ENCODE measurements at regions not wholly inside any gene's neighbourhood (a gene's known extent, or its start where the extent isn't known, plus 50 kb on each side); places are given as distances from the start of the nearest gene placed in this dataset.

- DNase-seq (ENCODE audit: extremely low spot score) = no peak
- 57% methylated on average over 3 of the region's 3 CpGs for WGBS
- TF ChIP-seq CTCF (IDR thresholded peaks at IDR 0.05) (no peak), EP300 (IDR thresholded peaks at IDR 0.05) (peak; percentile 30), POLR2AphosphoS5 (IDR thresholded peaks at IDR 0.05) (peak; percentile 29 to 67)
- no peaks in the 10 kb centered on the region for H3K36me3 ChIP-seq
- peaks cover 0 to 14% (median 2%) of the 10 kb centered on the region in 4 donors for H3K4me1 ChIP-seq
- intact Hi-C loops (cut with DNase I) = no loop called here
- H3K27me3 ChIP-seq = no peaks in the 10 kb centered on the region
- H3K4me3 ChIP-seq = no peak overlapping the region
- H3K27ac ChIP-seq (replicated peaks in 1 of 4) = peak overlapping the region in 1 of 4 donors; percentile 14
- no peaks in the 10 kb centered on the region for H3K9me3 ChIP-seq
Observed at GRCh38 chr3:95923496-95924210, 890.7 kb upstream of the EPHA6 start.

- H3K36me3 ChIP-seq = no peaks in the 10 kb centered on the region
- intact Hi-C loops (cut with DNase I) = no loop called here
Observed at GRCh38 chr3:95926904-95927501, 887.4 kb upstream of the EPHA6 start.

GRCh38 chr3:95934181-95934580 lies 880.2 kb upstream of the EPHA6 start:
- H3K9me3 ChIP-seq = no peaks in the 10 kb centered on the region
- WGBS = 82% methylated on average over 1 of the region's 1 CpG

More at GRCh38 chr3:95926904-95927501, 887.4 kb upstream of the EPHA6 start:
- 77% methylated on average over 9 of the region's 9 CpGs for WGBS
- TF ChIP-seq EP300 (IDR thresholded peaks at IDR 0.05) = no peak
- TF ChIP-seq POLR2AphosphoS5 (IDR thresholded peaks at IDR 0.05) = no peak
- TF ChIP-seq CTCF (IDR thresholded peaks at IDR 0.05) = no peak
- no peak for TF ChIP-seq POLR2A (IDR thresholded peaks at IDR 0.05; ENCODE audit: low read depth)
- Histone ChIP-seq H3K27me3 (no peaks in the 10 kb centered on the region), H3K4me3 (no peak overlapping the region), H3K9me3 (no peaks in the 10 kb centered on the region), H3K27ac (replicated peaks in 1 of 4) (no peak overlapping the region), H3K4me1 (peaks cover 0 to 20% (median 2%) of the 10 kb centered on the region in 4 donors)
- no peak for DNase-seq (ENCODE audit: extremely low spot score)

GRCh38 chr3:95939235-95939809 lies 875.1 kb upstream of the EPHA6 start:
- TF ChIP-seq EP300 (IDR thresholded peaks at IDR 0.05) = no peak
- no peak for TF ChIP-seq CTCF (IDR thresholded peaks at IDR 0.05)
- no peak for TF ChIP-seq POLR2AphosphoS5 (IDR thresholded peaks at IDR 0.05)
- no peak for TF ChIP-seq POLR2A (IDR thresholded peaks at IDR 0.05; ENCODE audit: low read depth)
- no peaks in the 10 kb centered on the region for H3K4me1 ChIP-seq
- H3K9me3 ChIP-seq = peaks cover 0 to 4% (median 0%) of the 10 kb centered on the region in 4 donors
- no peak overlapping the region for H3K4me3 ChIP-seq
- no peaks in the 10 kb centered on the region for H3K36me3 ChIP-seq
- intact Hi-C loops (cut with DNase I) = no loop called here
- WGBS = 70% methylated on average over 4 of the region's 4 CpGs
- DNase-seq (ENCODE audit: extremely low spot score) = no peak
- H3K27ac ChIP-seq (replicated peaks in 1 of 4) = no peak overlapping the region
- H3K27me3 ChIP-seq = no peaks in the 10 kb centered on the region

More at GRCh38 chr3:95934181-95934580, 880.2 kb upstream of the EPHA6 start:
- Histone ChIP-seq H3K27ac (replicated peaks in 1 of 4) (no peak overlapping the region), H3K4me1 (peaks cover 0 to 4% (median 0%) of the 10 kb centered on the region in 4 donors), H3K27me3 (no peaks in the 10 kb centered on the region), H3K36me3 (no peaks in the 10 kb centered on the region), H3K4me3 (no peak overlapping the region)
- DNase-seq (ENCODE audit: extremely low spot score) = no peak
- TF ChIP-seq EP300 (IDR thresholded peaks at IDR 0.05) = no peak
- no peak for TF ChIP-seq POLR2AphosphoS5 (IDR thresholded peaks at IDR 0.05)
- no peak for TF ChIP-seq POLR2A (IDR thresholded peaks at IDR 0.05; ENCODE audit: low read depth)
- TF ChIP-seq CTCF (IDR thresholded peaks at IDR 0.05) = no peak
- intact Hi-C loops (cut with DNase I) = no loop called here
